ENCODE measurements at regions not wholly inside any gene's neighbourhood (a gene's known extent, or its start where the extent isn't known, plus 50 kb on each side); places are given as distances from the start of the nearest gene placed in this dataset.

GRCh38 chr5:106106384-106106783 lies 1564.4 kb downstream of the EFNA5 start:
- ATAC-seq (no peak), DNase-seq (no peak)
- Histone ChIP-seq H3K4me1 (no peaks in the 10 kb centered on the region), H3K4me3 (no peak overlapping the region), H3K36me3 (ENCODE audit: insufficient read depth in 1 of 2, low read depth in 1 of 2) (no peaks in the 10 kb centered on the region), H3K27ac (no peak overlapping the region), H3K9me3 (no peaks in the 10 kb centered on the region), H3K27me3 (ENCODE audit: insufficient read depth in 3 of 3, low read length in 2 of 3) (no peaks in the 10 kb centered on the region)
- intact Hi-C loops (cut with DNase I), result no loop called here
- 74 to 82% (median 79%) methylated on average over 2 of the region's 2 CpGs for WGBS, 3 donors
- no peak for TF ChIP-seq CTCF (IDR thresholded peaks at IDR 0.05)

GRCh38 chr5:106097340-106097739 lies 1573.4 kb downstream of the EFNA5 start:
- intact Hi-C loops (cut with DNase I), result no loop called here
- 86 to 97% (median 89%) methylated on average over 1 of the region's 1 CpG for WGBS, 3 donors
- TF ChIP-seq CTCF (IDR thresholded peaks at IDR 0.05), result no peak
- ATAC-seq (no peak), DNase-seq (no peak)
- H3K27me3 ChIP-seq (ENCODE audit: insufficient read depth in 3 of 3, low read length in 2 of 3), result no peaks in the 10 kb centered on the region
- H3K4me1 ChIP-seq, result no peaks in the 10 kb centered on the region
- no peak overlapping the region for H3K27ac ChIP-seq
- H3K36me3 ChIP-seq (ENCODE audit: insufficient read depth in 1 of 2, low read depth in 1 of 2), result no peaks in the 10 kb centered on the region
- no peak overlapping the region for H3K4me3 ChIP-seq
- no peaks in the 10 kb centered on the region for H3K9me3 ChIP-seq

GRCh38 chr5:106094839-106095238 lies 1575.9 kb downstream of the EFNA5 start:
- no peak for TF ChIP-seq CTCF (IDR thresholded peaks at IDR 0.05)
- H3K27ac ChIP-seq, result no peak overlapping the region

GRCh38 chr5:106094204-106094607 lies 1576.5 kb downstream of the EFNA5 start:
- Histone ChIP-seq H3K27ac (no peak overlapping the region), H3K9me3 (no peaks in the 10 kb centered on the region), H3K36me3 (ENCODE audit: insufficient read depth in 1 of 2, low read depth in 1 of 2) (no peaks in the 10 kb centered on the region), H3K4me3 (no peak overlapping the region), H3K27me3 (ENCODE audit: insufficient read depth in 3 of 3, low read length in 2 of 3) (no peaks in the 10 kb centered on the region), H3K4me1 (no peaks in the 10 kb centered on the region)
- intact Hi-C loops (cut with DNase I), result no loop called here
- ATAC-seq (no peak), DNase-seq (no peak)
- 33 to 40% (median 36%) methylated on average over 4 of the region's 4 CpGs for whole genome bisulfite sequencing, 3 donors
- no peak for TF ChIP-seq CTCF (IDR thresholded peaks at IDR 0.05)

More at GRCh38 chr5:106094839-106095238, 1575.9 kb downstream of the EFNA5 start:
- no peak overlapping the region for H3K4me3 ChIP-seq
- H3K36me3 ChIP-seq (ENCODE audit: insufficient read depth in 1 of 2, low read depth in 1 of 2), result no peaks in the 10 kb centered on the region
- H3K27me3 ChIP-seq (ENCODE audit: insufficient read depth in 3 of 3, low read length in 2 of 3), result no peaks in the 10 kb centered on the region
- no peaks in the 10 kb centered on the region for H3K4me1 ChIP-seq
- no peak for DNase-seq
- intact Hi-C loops (cut with DNase I), result no loop called here
- ATAC-seq, result no peak
- no peaks in the 10 kb centered on the region for H3K9me3 ChIP-seq

- DNase-seq (no peak), ATAC-seq (no peak)
- Histone ChIP-seq H3K9me3 (no peaks in the 10 kb centered on the region), H3K27me3 (ENCODE audit: insufficient read depth in 3 of 3, low read length in 2 of 3) (no peaks in the 10 kb centered on the region), H3K36me3 (ENCODE audit: insufficient read depth in 1 of 2, low read depth in 1 of 2) (no peaks in the 10 kb centered on the region), H3K4me3 (no peak overlapping the region), H3K4me1 (no peaks in the 10 kb centered on the region), H3K27ac (no peak overlapping the region)
- no peak for TF ChIP-seq CTCF (IDR thresholded peaks at IDR 0.05)
- 70 to 83% (median 74%) methylated on average over 1 of the region's 1 CpG for WGBS, 3 donors
- intact Hi-C loops (cut with DNase I), result no loop called here
These were observed 1577.6 kb downstream of the EFNA5 start for GRCh38 chr5:106093134-106093533.
